Chondrocyte (in vitro differentiated cells): ENCODE measurements at regions not wholly inside any gene's neighbourhood (a gene's known extent, or its start where the extent isn't known, plus 50 kb on each side); places are given as distances from the start of the nearest gene placed in this dataset.

Source experiments
- DNase-seq: peaks from one replicate; pipeline ENCODE4 v3.0.0; 2021; ENCODE audit warnings: mixed read lengths, low spot score
- H3K27ac Mint-ChIP-seq: one replicate; pipeline ENCODE4 v1.8.0; 2021; ENCODE audit warnings: mild to moderate bottlenecking, moderate library complexity, mixed read lengths; ENCODE audit not compliant: unreplicated experiment
- H3K27me3 Mint-ChIP-seq: 2 replicates; pipeline ENCODE4 v1.8.0; 2021; ENCODE audit warnings: low read depth, mixed read lengths
- H3K36me3 Mint-ChIP-seq: 2 replicates; pipeline ENCODE4 v1.8.0; 2021; ENCODE audit warnings: low read depth, mixed read lengths
- H3K4me1 Mint-ChIP-seq: 2 replicates; pipeline ENCODE4 v1.8.0; 2021; ENCODE audit warnings: low read depth, mild to moderate bottlenecking, mixed read lengths
- H3K4me3 Mint-ChIP-seq: one replicate; pipeline ENCODE4 v1.8.0; 2021; ENCODE audit warnings: mild to moderate bottlenecking, moderate library complexity, mixed read lengths; ENCODE audit not compliant: unreplicated experiment
- H3K9me3 Mint-ChIP-seq: 2 replicates; pipeline ENCODE4 v1.8.0; 2021; ENCODE audit warnings: low read depth, mixed read lengths
- CTCF ChIP-seq: fragments of 200-600 bp; sonication (generic); IDR thresholded peaks from 2 replicates; pipeline ENCODE4 v1.5.0; 2021; ENCODE audit warnings: antibody characterized with exemption, mild to moderate bottlenecking, moderate library complexity

GRCh38 chr15:93244696-93245660, 156.0 kb upstream of the RGMA start:
- Mint-ChIP-seq H3K27me3 (peaks cover 24% of the 10 kb centered on the region), H3K27ac (no peak overlapping the region), H3K9me3 (no peaks in the 10 kb centered on the region), H3K4me3 (no peak overlapping the region), H3K36me3 (no peaks in the 10 kb centered on the region), H3K4me1 (no peaks in the 10 kb centered on the region)
- TF ChIP-seq CTCF: no peak
- DNase-seq: no peak

GRCh38 chr15:93243573-93243972, 154.6 kb upstream of the RGMA start:
- no peak for TF ChIP-seq CTCF
- Mint-ChIP-seq H3K36me3 (no peaks in the 10 kb centered on the region), H3K9me3 (no peaks in the 10 kb centered on the region), H3K4me1 (no peaks in the 10 kb centered on the region), H3K4me3 (no peak overlapping the region), H3K27ac (no peak overlapping the region), H3K27me3 (peaks cover 16% of the 10 kb centered on the region)
- no peak for DNase-seq

- peaks cover 14% of the 10 kb centered on the region for H3K27me3 Mint-ChIP-seq
- no peak overlapping the region for H3K4me3 Mint-ChIP-seq
- H3K27ac Mint-ChIP-seq: no peak overlapping the region
- no peaks in the 10 kb centered on the region for H3K36me3 Mint-ChIP-seq
- DNase-seq: no peak
- H3K9me3 Mint-ChIP-seq: peaks cover 7% of the 10 kb centered on the region
- no peaks in the 10 kb centered on the region for H3K4me1 Mint-ChIP-seq
- no peak for TF ChIP-seq CTCF
Measured at GRCh38 chr15:93241696-93242585, 152.9 kb upstream of the RGMA start.

GRCh38 chr15:93239993-93240392, 151.0 kb upstream of the RGMA start:
- no peak for TF ChIP-seq CTCF
- Mint-ChIP-seq H3K36me3 (no peaks in the 10 kb centered on the region), H3K4me3 (no peak overlapping the region), H3K27me3 (peaks cover 14% of the 10 kb centered on the region), H3K9me3 (peaks cover 7% of the 10 kb centered on the region), H3K4me1 (no peaks in the 10 kb centered on the region), H3K27ac (no peak overlapping the region)
- no peak for DNase-seq

GRCh38 chr15:93239591-93239990, 150.6 kb upstream of the RGMA start:
- Mint-ChIP-seq H3K4me1 (no peaks in the 10 kb centered on the region), H3K4me3 (no peak overlapping the region), H3K27me3 (peaks cover 14% of the 10 kb centered on the region), H3K27ac (no peak overlapping the region), H3K9me3 (peaks cover 7% of the 10 kb centered on the region), H3K36me3 (no peaks in the 10 kb centered on the region)
- TF ChIP-seq CTCF: no peak
- no peak for DNase-seq
